ENCODE measurements at regions not wholly inside any gene's neighbourhood (a gene's known extent, or its start where the extent isn't known, plus 50 kb on each side); places are given as distances from the start of the nearest gene placed in this dataset.

GRCh38 chr14:34219661-34220377, 242.2 kb downstream of the SPTSSA start:
- Histone ChIP-seq H3K27ac (ENCODE audit: insufficient read depth, low read length) (no peak overlapping the region), H3K4me1 (ENCODE audit: control insufficient read depth, extremely low read depth, insufficient read depth, low read length) (no peaks in the 10 kb centered on the region), H3K4me2 (ENCODE audit: extremely low read depth, insufficient read depth, low read length) (no peak overlapping the region), H2AFZ (ENCODE audit: low read length) (no peak overlapping the region), H3K27me3 (ENCODE audit: control insufficient read depth, insufficient read depth, low read length) (no peaks in the 10 kb centered on the region), H4K20me1 (ENCODE audit: control insufficient read depth, extremely low read depth, insufficient read depth, low read length) (no peaks in the 10 kb centered on the region), H3K4me3 (replicated peaks in 1 of 4; ENCODE audit: control extremely low read depth in 1 of 4, insufficient read depth in 1 of 4, low read depth in 3 of 4, low read length in 4 of 4) (no peak overlapping the region), H3K9me3 (ENCODE audit: control insufficient read depth, insufficient read depth, low read depth, low read length) (no peaks in the 10 kb centered on the region), H3K79me2 (ENCODE audit: control insufficient read depth, insufficient read depth, low read length) (no peaks in the 10 kb centered on the region), H3K9ac (ENCODE audit: insufficient read depth, low read length) (no peak overlapping the region), H3K36me3 (ENCODE audit: control insufficient read depth, insufficient read depth, low read length) (no peaks in the 10 kb centered on the region)
- DNase-seq (ENCODE audit: low read depth in 2 of 2): peak in 1 of 2 donors; percentile 40
- TF ChIP-seq, protein P1, sequence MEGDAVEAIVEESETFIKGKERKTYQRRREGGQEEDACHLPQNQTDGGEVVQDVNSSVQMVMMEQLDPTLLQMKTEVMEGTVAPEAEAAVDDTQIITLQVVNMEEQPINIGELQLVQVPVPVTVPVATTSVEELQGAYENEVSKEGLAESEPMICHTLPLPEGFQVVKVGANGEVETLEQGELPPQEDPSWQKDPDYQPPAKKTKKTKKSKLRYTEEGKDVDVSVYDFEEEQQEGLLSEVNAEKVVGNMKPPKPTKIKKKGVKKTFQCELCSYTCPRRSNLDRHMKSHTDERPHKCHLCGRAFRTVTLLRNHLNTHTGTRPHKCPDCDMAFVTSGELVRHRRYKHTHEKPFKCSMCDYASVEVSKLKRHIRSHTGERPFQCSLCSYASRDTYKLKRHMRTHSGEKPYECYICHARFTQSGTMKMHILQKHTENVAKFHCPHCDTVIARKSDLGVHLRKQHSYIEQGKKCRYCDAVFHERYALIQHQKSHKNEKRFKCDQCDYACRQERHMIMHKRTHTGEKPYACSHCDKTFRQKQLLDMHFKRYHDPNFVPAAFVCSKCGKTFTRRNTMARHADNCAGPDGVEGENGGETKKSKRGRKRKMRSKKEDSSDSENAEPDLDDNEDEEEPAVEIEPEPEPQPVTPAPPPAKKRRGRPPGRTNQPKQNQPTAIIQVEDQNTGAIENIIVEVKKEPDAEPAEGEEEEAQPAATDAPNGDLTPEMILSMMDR (conservative IDR thresholded peaks at IDR 0.05 in 1 of 2, IDR thresholded peaks at IDR 0.05 in 1 of 2; ENCODE audit: low read depth in 1 of 2, low read length in 2 of 2): no peak
- no peak for TF ChIP-seq EZH2 (IDR thresholded peaks at IDR 0.05; ENCODE audit: low read length, missing control alignments)

DNA sequence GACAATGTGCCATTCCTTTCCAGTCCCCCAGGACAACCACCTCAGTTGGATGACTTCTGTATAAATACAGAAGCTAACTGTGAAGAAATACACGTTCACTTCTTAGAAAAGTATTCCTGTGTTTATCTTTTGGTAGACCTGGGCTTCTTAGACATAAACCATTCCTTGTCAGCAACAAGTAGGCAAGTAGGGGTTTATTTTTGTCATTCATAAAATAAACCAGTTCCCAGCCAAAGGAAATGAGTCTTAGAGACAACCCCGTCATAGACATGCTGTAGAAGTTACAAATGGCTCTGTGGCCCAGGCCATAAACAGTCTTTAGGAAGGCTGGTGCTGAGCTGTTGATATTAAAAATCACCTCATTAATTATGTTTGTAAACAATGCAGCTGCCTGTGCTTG, 243.2 kb downstream of the SPTSSA start:
- H3K9me3 ChIP-seq (ENCODE audit: control insufficient read depth, insufficient read depth, low read depth, low read length): no peaks in the 10 kb centered on the region
- TF ChIP-seq, protein P1 (conservative IDR thresholded peaks at IDR 0.05 in 1 of 2, IDR thresholded peaks at IDR 0.05 in 1 of 2; ENCODE audit: low read depth in 1 of 2, low read length in 2 of 2): no peak
- TF ChIP-seq EZH2 (IDR thresholded peaks at IDR 0.05; ENCODE audit: low read length, missing control alignments): no peak
- no peak overlapping the region for H3K4me3 ChIP-seq (replicated peaks in 1 of 4; ENCODE audit: control extremely low read depth in 1 of 4, insufficient read depth in 1 of 4, low read depth in 3 of 4, low read length in 4 of 4)
- no peaks in the 10 kb centered on the region for H3K27me3 ChIP-seq (ENCODE audit: control insufficient read depth, insufficient read depth, low read length)
- H4K20me1 ChIP-seq (ENCODE audit: control insufficient read depth, extremely low read depth, insufficient read depth, low read length): no peaks in the 10 kb centered on the region
- H3K79me2 ChIP-seq (ENCODE audit: control insufficient read depth, insufficient read depth, low read length): no peaks in the 10 kb centered on the region
- H3K36me3 ChIP-seq (ENCODE audit: control insufficient read depth, insufficient read depth, low read length): no peaks in the 10 kb centered on the region
- peak in 1 of 2 donors; percentile 9 for DNase-seq (ENCODE audit: low read depth in 2 of 2)
- H2AFZ ChIP-seq (ENCODE audit: low read length): no peak overlapping the region
- no peaks in the 10 kb centered on the region for H3K4me1 ChIP-seq (ENCODE audit: control insufficient read depth, extremely low read depth, insufficient read depth, low read length)
- H3K9ac ChIP-seq (ENCODE audit: insufficient read depth, low read length): no peak overlapping the region
- no peak overlapping the region for H3K27ac ChIP-seq (ENCODE audit: insufficient read depth, low read length)
- no peak overlapping the region for H3K4me2 ChIP-seq (ENCODE audit: extremely low read depth, insufficient read depth, low read length)

DNA sequence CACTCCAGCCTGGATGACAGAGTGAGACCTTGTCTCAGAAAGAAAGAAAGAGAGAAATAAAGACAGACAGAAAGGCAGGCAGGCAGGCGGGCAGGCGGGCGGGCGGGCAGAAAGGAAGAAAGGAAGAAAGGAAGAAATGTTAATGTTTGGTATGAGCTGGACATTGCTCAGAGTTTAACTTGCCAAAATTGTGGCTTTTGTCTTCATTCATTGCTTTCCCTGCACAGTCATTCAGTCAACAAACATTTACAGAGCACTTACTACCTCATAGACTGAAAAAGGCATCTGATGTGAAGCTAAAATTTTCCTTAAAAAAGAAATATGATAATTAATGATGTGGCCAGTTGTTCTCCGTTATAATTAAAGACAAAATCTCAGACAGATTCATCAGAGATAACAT, 247.1 kb downstream of the SPTSSA start:
- TF ChIP-seq, protein P1 (conservative IDR thresholded peaks at IDR 0.05 in 1 of 2, IDR thresholded peaks at IDR 0.05 in 1 of 2; ENCODE audit: low read depth in 1 of 2, low read length in 2 of 2): no peak
- TF ChIP-seq EZH2 (IDR thresholded peaks at IDR 0.05; ENCODE audit: low read length, missing control alignments): no peak
- H3K27ac ChIP-seq (ENCODE audit: insufficient read depth, low read length): no peak overlapping the region
- DNase-seq (ENCODE audit: low read depth in 2 of 2): peak in 1 of 2 donors; percentile 59

More for the DNA sequence above, 247.1 kb downstream of the SPTSSA start:
- H4K20me1 ChIP-seq (ENCODE audit: control insufficient read depth, extremely low read depth, insufficient read depth, low read length): no peaks in the 10 kb centered on the region
- H3K79me2 ChIP-seq (ENCODE audit: control insufficient read depth, insufficient read depth, low read length): no peaks in the 10 kb centered on the region
- no peak overlapping the region for H3K4me3 ChIP-seq (replicated peaks in 1 of 4; ENCODE audit: control extremely low read depth in 1 of 4, insufficient read depth in 1 of 4, low read depth in 3 of 4, low read length in 4 of 4)
- H2AFZ ChIP-seq (ENCODE audit: low read length): no peak overlapping the region
- no peaks in the 10 kb centered on the region for H3K4me1 ChIP-seq (ENCODE audit: control insufficient read depth, extremely low read depth, insufficient read depth, low read length)
- no peaks in the 10 kb centered on the region for H3K27me3 ChIP-seq (ENCODE audit: control insufficient read depth, insufficient read depth, low read length)
- no peak overlapping the region for H3K9ac ChIP-seq (ENCODE audit: insufficient read depth, low read length)
- no peaks in the 10 kb centered on the region for H3K9me3 ChIP-seq (ENCODE audit: control insufficient read depth, insufficient read depth, low read depth, low read length)
- no peaks in the 10 kb centered on the region for H3K36me3 ChIP-seq (ENCODE audit: control insufficient read depth, insufficient read depth, low read length)
- H3K4me2 ChIP-seq (ENCODE audit: extremely low read depth, insufficient read depth, low read length): no peak overlapping the region
